Fibroblast of skin of left quadriceps (primary cell): ENCODE measurements at regions not wholly inside any gene's neighbourhood (a gene's known extent, or its start where the extent isn't known, plus 50 kb on each side); places are given as distances from the start of the nearest gene placed in this dataset.
"Not testable (repeated sequence)": the region's sequence is repeated elsewhere in the genome, so short reads cannot be mapped to it uniquely, and the experiment has no call there.

ENCODE experiments used
- DNase-seq, 2 experiments: peaks; one replicate each; pipeline ENCODE4 v3.0.0-alpha.2; 2013; ENCODE audit warnings: low read depth in 2 of 2

DNA sequence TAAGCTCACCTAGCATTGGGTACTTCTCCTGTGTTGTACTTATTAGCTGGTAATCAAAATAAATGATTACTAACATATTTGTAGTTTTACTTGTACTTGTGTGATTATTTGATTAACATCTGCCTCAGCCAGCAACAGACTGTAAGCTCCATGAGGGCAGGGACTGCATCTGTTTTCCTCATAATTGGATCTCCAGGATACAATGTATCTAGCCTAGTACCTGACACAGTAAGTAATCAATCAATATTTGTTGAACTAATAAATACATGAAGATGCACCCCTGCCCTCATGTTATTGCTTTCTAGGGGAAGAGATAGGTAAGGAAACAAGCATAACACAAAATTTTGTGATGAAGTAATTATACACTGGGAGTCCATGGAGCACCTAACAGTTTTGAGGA is 101.5 kb downstream of the TENT5C start:
- no peak for DNase-seq

DNA sequence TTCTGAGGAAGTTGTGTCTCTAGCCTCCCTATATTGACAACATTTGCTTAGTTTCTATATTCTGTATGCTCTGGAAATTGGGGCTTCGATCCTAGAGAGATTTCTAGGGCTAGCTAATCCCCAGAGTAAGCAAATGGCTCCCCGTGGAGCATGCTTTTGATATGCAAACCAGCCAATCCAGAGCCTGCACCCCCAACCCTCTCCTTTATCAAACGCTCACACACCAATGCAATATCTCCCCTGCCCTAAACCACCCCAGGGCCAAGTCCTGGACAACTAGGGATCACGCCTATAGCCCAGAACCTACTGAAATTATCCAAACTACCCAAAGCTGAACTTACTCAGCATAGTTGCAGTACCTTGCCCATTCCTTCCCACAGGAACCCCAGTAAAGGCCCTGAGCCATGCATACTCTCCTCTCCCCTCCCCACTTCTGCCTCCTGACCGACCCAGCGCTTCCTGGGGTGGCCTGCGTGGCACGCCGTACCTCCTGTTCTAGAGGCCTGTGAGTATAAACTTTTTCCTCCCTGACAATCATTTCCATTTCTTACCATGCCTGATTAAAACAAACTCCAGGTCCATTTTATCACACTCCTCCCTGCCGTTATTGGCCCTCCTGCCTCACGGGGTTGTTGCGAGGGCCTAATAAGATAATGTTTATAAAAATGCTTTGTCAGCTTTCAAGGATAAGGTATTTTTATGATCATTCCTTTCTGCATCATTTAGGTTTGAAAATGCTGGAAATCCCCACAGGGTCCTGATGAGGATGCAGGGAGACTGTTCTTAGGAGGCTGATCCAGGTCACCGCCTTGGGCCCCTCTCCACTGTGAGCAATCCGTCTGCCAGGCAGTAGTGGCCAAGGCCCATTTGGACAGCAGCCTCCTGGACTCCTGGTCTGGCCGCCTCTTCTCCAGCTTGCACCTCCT is 102.7 kb downstream of the TENT5C start:
- DNase-seq, result no peak

DNA sequence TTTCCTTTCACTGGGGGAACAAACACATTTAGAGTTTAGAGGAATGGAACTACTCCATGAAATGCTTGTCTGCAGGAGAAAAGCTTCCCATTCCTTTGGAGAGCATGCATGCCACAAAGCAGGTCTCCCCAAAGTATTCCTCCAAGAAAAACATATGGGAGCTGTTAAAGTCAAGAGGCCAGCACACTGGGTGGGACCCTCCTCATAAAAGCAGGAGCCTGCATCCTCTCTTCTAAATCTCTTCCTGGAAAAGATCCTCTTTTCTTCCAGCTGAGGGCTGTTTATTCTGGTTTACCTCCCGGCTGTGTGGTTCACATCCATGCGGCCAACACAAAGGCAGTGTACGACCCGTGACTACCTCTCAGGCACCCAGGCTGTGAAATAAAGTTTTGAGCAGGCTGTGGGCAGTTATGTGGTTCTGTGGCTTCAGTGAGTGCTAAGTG is 103.4 kb downstream of the TENT5C start:
- DNase-seq, result no peak

DNA sequence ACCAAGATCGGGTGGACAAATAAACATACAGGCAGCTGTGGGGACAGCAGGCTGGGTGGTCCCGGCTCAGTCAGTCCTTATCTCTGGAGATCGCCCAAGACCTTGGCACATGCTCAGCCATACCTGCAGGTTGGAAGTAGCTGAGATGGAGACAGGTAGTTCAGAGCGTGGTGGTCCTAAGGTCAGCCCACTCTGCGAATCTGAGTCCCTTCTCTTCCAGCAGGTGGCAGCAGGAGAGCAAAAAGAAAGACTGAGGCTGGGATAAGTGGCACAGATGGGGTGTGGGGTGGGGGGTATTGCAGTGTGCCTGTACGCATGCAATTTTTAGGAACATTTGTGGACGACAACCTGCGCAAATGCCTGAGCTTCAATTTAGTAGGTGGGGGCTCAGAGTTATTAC is 104.9 kb downstream of the TENT5C start:
- DNase-seq, result no peak

DNA sequence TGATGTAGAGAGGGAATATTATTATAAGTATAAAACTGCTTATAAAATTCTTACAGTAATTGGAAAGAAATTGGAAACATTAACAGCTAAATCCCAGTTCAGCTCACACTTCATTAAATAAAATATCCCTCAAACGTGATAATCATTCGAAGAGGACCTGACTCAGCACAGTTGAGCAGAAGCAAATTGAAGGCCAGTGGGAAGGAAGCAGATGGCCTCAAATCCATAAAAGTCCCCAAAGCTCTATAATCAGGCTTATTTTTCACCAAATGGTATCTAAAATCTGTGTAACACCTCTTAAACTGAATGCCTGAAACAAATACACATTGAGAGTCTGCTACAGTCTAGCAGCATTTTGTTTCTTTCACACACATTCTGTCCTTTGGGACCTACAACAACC is 106.8 kb downstream of the TENT5C start:
- DNase-seq, result no peak

DNA sequence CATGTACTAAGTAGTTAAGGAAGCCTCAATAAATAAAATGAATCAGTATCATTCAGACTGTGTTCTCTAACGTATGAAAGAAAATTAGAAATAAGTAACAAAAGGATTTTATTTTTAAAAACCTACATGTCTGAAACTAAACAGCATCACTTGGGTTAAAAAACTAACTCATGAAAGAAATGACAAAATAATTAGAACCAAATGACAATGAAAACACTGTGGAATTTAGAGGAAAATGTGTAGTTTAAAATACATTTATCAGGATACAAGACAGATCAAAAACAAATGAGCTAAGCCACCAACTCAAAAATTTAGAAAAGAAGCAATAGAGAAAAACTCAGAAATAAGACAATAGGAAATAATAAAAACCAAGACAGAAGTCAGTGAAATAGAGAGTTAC is 108.7 kb downstream of the TENT5C start:
- no peak for DNase-seq

DNA sequence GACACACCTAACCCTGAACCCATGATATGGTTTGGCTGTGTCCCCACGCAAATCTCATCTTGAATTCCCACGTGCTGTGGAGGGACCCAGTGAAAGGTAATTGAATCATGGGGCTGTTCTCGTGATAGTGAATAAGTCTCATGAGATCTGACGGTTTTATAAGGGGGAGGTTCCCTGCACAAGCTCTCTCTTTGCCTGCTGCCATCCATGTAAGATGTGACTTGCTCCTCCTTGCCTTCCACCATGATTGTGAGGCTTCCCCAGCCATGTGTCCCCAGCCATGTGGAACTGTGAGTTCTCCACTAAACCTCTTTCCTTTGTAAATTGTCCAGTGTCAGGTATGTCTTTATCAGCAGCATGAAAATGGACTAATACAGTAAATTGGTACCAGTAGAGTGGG is 110.2 kb downstream of the TENT5C start:
- not testable (repeated sequence) for DNase-seq

DNA sequence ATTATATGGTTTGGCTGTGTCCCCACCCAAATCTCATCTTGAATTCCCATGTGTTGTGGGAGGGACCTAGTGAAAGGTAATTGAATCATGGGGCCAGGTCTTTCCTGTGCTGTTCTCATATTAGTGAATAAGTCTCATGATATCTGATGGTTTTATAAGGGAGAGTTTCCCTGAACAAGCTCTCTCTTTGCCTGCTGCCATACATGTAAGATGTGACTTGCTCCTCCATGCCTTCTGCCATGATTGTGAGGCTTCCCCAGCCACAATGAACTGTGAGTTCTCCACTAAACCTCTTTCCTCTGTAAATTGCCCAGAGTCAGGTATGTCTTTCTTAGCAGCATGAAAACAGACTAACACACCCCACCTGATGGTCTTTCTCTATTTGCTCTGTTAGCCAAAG is 112.1 kb downstream of the TENT5C start:
- not testable (repeated sequence) for DNase-seq

DNA sequence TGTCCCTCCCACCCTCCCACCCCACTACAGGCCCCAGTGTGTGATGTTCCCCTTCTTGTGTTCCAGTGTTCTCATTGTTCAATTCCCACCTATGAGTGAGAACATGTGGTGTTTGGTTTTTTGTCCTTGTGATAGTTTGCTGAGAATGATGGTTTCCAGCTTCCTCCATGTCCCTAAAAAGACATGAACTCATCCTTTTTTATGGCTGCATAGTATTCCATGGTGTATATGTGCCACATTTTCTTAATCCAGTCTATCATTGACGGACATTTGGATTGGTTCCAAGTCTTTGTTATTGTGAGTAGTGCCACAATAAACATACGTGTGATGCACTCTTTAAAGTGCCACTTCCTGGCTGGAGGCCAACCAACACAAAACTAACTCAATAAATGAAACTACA is 112.7 kb downstream of the TENT5C start:
- not testable (repeated sequence) for DNase-seq

DNA sequence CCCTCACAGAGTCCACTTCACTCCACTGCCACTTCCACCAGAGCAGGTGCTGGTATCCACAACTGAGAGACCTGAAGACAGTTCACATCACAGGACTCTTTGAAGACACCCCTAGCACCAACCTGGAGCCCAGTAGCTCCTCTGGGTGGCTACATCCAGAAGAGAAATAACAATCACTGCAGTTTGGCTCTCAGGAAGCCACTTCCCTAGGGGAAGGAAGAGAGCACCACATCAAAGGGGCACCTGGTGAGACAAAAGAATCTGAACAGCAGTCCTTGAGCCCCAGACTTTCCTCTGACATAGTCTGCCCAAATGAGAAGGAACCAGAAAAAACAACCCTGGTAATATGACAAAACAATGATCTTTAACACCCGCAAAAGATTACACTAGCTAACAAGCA is 113.2 kb downstream of the TENT5C start:
- no peak for DNase-seq

DNA sequence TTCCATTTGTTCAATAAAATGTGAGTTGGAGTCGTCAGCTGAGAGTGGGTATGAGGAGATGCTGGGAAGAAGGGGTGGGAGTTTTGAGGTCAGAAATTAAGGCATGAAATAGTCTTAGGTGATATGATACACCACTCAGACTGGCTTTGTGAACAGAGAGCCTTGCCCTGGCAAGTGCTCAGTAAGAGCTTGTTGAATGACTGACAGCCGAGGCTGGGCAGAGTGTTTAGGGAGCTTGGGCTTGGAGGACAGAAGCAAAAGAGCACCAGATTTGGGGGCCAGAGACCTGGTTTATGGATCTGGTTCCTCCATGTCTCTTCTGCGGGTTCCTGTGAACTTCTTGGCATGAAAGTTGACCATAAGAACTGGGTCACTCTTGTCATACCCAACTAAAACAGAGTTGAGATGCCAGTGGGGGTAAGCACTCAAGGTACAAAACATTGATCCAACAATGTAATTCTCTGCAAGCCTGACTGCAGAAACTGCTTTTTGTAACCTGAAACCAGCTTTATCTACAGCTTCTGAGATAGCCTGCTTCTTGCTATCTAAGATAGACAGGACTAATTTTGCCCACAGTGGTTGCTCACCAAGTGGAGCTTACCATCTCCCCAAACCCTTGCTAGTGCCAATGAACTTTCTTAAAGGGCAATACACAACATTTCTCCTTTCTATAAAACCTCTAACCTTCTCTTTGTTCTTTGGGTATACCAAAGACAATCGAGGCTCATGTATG is 126.4 kb downstream of the TENT5C start:
- DNase-seq, result no peak

DNA sequence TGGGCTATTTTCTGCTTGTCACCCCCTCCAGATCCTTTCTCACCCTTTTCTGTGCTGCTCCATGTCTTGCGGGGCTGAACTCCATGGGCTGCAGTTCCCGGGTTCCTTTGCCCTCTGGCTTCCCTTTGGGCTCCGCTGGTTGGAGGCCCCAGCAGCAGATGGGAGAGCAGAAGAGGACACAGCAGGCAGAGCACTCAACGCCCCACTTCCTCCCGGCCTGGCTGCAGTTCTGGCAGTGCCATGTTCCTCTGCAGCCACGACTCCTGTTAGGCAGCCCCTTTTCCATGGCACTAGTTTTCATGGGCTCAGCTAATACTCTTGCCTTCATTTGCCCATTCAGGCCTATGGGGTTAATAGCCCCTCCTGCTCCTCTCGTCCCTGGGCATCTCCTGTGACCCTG is 127.1 kb downstream of the TENT5C start:
- no peak for DNase-seq

DNA sequence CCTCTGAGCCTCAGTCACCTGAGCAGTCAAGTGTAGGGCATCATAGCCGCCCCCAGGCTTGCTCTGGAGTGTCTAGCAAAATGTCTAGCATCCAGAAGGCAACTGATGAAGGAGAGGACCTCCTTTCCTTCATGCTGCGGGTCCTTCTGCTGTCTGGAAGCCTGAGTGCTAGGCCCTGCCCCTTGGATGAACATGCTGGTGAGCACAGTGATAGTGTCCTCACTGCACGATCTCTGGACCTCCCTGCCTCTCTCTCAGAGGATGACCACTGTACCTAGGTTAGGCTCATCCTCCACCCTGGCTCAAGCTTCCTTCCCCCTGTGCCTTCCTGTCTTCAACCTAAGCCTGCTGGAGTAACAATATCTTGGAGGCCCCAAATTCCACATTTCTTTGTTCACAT is 128.6 kb downstream of the TENT5C start:
- no peak for DNase-seq

DNA sequence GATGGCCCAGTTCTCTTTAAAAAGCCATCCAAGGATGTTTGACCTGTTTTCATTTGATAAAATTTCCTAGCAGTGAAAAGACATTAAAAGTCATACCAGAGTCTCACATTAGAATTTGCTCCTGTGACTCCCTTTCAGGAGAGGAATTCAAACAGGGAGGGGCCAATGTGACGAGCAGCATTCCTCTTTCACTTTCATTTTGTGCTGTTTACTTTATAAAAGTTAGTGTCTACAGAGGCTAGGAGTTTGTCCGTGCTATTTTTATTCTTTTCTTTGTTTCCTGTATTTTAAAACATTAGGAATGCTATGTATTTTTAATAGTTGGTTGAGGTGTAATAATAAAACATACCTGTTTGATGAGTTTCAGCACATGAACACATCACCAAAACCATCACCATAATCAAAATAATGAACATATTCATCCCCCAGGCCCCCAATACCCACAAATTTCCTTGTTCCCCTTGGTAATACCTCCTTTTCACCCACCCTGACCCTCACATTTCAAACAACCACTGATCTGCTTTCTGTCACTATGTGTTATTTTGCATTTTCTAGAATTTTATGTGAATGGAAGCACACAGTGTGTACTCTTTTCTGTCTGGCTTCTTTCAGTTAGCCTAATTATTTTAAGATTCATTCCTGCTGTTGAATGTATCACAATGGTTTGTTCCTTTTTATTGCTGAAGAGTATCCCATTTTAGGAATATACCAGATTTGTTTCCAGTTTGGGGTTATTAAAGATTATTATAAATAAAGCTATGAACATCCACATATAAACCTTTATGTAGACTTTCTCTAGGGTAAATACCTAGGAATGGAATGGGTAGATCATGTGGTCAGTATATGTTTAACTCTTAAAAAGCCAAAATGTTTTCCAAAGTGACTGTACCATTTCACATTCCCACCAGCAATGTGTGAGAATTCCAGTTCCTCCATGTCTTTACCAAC is 129.5 kb downstream of the TENT5C start:
- no peak for DNase-seq

DNA sequence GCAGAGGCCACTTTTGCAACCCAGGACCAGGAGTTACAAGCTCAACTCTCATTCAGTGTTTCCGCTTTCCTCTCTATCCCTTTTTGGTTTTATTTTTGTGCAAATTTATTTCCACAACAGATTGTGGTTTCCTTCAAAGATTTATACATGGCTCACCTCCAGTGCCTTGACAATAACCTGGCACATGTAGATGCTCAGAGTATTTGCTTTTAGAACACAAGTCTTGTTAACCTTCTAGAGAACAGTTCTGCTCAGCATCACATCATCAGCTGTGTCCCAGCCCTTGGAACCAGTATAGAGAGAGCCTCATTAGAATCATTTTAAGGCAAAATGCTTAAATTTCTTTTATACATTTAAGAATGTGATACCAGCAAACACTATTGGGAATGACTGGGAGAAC is 133.7 kb downstream of the TENT5C start:
- DNase-seq, result no peak

DNA sequence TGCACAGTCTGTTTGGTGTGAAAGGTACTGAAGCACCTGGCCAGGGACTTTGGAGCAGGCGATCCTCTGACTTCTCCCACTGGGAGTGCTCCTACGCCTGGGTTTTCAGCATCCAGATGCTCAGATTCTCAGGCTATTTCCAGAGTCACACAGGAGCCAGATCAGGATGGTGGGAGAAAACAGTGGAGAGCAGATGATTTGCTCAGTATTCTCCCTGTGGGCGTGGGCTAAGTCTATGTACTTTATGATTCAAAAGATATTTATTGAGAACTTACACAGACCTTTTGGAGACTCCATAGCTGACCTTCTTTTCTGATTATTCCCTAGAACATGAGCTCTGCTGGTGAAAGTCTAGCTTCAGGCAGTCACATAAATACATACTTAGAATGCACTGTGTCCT is 134.6 kb downstream of the TENT5C start:
- no peak for DNase-seq

DNA sequence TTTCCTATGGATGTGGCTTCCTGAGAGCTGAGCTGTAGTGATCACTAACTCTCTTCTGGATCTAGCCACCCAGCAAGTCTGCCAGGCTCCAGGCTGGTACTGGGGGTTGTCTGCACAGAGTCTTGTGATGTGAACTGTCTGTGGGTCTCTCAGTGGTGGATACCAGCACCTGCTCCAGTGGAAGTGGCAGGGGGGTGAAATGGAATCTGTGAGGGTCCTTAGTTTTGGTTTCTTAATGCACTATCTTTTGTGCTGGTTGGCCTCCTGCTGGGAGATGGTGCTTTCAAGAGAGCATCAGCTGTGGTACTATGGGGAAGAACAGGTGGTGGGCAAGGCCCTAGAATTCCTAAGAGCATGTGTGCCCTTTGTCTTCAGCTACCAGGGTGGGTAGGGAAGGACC is 140.7 kb downstream of the TENT5C start:
- not testable (repeated sequence) for DNase-seq

DNA sequence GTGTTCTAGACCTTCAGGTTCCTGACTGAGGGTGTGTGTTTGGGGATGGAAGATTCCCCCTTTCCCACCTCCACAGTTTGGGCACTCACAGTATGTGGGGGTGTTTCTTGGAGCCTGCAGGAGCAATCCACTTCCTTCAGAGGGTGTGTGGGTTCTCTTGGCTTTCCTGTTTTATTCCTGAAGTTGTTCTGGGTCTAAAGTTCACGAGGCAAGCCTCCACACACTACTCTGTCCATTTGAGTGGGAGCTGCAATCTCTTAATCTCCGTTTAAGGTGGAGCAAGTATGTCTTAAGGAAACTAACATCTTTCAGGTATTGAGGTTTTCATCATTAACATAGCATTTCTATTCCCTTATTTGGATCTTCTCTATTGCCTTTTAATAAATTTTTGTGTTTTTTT is 141.8 kb downstream of the TENT5C start:
- DNase-seq, result no peak

DNA sequence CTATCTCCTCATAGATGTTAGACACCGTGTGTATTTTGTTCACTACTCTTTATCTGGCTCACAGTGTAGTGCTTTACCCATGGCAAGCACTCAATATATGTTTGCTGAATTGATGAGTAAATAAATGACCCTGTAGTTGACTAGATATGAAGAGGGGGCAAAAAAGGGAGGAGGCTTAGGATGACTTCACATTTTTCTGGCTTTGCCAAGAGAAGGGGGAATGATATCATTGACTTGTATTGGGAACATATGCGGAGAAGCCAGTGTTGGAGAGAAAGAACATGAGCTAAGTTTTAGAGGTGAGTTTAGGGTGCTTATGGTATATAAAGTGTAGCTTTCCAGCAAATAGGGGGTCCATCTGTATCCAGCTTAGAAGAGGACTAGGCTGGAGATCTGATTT is 145.5 kb downstream of the TENT5C start:
- no peak for DNase-seq

DNA sequence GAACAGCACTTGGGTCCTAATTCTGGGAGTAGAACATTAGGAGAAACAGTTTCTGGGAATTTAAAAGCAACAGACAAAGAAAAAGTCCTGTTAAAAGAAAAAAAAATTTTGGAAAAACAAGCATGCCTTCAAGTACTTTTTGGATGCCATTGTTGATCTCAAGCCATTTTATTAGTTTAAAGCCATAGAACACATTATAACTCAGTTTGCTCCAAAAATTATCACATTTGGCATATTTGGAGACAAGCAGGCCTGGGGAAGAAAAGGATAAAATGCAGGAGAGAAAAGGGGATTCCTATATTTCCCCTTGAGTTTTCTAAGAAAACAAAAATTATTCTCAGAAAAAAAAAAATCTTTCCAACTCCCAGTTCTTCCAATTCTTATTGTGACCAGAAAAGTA is 146.8 kb downstream of the TENT5C start:
- DNase-seq, result no peak

DNA sequence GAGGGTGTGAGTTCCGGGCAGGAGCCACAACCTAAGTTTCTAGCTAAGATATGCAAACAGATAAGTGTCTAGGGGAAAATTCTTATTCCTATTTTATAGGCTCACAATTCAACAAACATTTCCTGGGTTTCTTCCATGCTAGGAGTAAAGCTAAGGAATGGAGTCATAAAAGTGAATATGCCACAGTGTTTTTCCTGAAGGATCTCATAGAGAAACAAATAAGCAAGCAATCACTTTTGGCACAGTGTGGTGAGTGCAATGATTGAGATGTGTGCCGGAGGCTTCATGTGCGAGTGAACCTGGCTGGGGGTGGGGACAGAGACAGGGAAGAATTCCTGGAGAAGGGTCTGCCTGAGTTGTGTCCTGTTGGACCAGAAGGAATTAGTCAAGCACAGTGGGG is 147.4 kb downstream of the TENT5C start:
- DNase-seq, result no peak

DNA sequence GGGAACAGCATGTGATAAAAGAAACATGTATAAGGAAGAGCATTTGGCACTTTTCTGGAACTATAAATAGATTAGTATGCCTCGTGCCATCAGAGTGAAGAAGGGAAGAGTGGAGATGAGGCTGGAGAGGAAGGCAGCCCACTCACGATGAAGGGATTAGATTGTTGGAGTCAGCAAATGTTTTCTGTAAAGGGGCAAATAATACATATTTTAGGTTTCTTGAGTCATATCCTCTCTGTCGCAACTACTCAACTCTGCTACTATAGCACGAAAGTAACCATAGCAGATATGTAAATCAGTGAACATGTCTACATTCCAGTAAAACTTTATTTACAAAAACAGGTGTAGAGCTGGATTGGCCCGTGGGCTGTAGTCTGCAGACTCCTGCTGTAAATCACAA is 147.8 kb downstream of the TENT5C start:
- peak; percentile 63 to 68 for DNase-seq
